ENCODE measurements at regions not wholly inside any gene's neighbourhood (a gene's known extent, or its start where the extent isn't known, plus 50 kb on each side); places are given as distances from the start of the nearest gene placed in this dataset.

DNA sequence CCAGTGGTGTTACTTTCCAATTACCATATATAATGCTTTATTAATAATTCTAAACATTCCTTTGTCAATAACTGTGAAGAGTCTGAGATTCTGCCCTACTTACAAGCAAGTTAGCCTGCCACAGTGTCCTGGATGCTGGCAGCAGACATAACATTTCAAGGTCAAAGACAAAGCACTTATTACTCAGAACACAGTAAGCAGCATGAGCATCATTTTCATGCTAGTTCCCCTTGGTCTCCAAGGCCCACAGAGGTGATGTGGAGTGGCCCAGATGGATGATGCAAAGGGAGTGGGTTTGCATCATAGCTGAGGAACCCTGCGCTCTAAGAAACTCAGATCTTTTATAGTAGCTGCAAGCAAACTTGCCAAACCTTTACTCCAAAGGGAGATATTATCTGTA is 349.7 kb downstream of the ZEB2 start:
- H3K4me3 ChIP-seq, result no peak overlapping the region
- H3K27me3 ChIP-seq (replicated peaks in 1 of 7), result no peaks in the 10 kb centered on the region
- no peak overlapping the region for H3K27ac ChIP-seq
- intact Hi-C loops (cut with DNase I; ENCODE audit: low total_unique reads), result no loop called here
- H3K4me1 ChIP-seq, result no peaks in the 10 kb centered on the region
- TF ChIP-seq POLR2AphosphoS5 (IDR thresholded peaks at IDR 0.05), result no peak
- TF ChIP-seq, protein P1, sequence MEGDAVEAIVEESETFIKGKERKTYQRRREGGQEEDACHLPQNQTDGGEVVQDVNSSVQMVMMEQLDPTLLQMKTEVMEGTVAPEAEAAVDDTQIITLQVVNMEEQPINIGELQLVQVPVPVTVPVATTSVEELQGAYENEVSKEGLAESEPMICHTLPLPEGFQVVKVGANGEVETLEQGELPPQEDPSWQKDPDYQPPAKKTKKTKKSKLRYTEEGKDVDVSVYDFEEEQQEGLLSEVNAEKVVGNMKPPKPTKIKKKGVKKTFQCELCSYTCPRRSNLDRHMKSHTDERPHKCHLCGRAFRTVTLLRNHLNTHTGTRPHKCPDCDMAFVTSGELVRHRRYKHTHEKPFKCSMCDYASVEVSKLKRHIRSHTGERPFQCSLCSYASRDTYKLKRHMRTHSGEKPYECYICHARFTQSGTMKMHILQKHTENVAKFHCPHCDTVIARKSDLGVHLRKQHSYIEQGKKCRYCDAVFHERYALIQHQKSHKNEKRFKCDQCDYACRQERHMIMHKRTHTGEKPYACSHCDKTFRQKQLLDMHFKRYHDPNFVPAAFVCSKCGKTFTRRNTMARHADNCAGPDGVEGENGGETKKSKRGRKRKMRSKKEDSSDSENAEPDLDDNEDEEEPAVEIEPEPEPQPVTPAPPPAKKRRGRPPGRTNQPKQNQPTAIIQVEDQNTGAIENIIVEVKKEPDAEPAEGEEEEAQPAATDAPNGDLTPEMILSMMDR (IDR thresholded peaks at IDR 0.05 in 8 of 11, conservative IDR thresholded peaks at IDR 0.05 in 3 of 11), result no peak
- TF ChIP-seq POLR2A (IDR thresholded peaks at IDR 0.05), result no peak
- DNase-seq, result no peak
- peaks cover 0 to 17% (median 5%) of the 10 kb centered on the region in 6 donors for H3K36me3 ChIP-seq
- WGBS, 5 donors, result 91 to 100% (median 97%) methylated on average over 1 of the region's 1 CpG
- H3K9me3 ChIP-seq, result peaks cover 0 to 4% (median 0%) of the 10 kb centered on the region in 8 donors

DNA sequence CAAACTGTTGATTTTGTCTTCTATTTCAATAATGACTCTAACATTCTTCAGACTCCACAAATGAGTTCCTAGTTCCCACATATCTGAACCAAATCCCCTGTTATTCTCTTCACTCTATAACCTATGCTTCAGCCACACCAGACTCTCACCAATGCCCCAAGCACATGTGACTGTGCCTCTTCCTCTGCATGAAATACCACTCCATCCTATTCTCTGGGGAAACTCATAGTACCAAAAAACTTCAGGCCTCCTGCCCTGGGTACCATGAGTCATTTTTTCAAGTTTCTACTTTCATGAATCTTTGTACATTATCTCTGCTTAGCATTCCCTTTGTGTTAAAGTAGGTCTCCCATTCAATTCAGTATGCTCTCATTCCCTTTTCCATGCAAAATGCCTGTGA is 353.2 kb downstream of the ZEB2 start:
- TF ChIP-seq, protein P1 (IDR thresholded peaks at IDR 0.05 in 8 of 11, conservative IDR thresholded peaks at IDR 0.05 in 3 of 11), result no peak
- no peak for TF ChIP-seq POLR2A (IDR thresholded peaks at IDR 0.05)
- TF ChIP-seq POLR2AphosphoS5 (IDR thresholded peaks at IDR 0.05), result no peak
- no peak for DNase-seq
- H3K4me3 ChIP-seq, result no peak overlapping the region
- H3K27me3 ChIP-seq (replicated peaks in 1 of 7), result no peaks in the 10 kb centered on the region
- peaks cover 0 to 4% (median 0%) of the 10 kb centered on the region in 8 donors for H3K9me3 ChIP-seq
- no peaks in the 10 kb centered on the region for H3K4me1 ChIP-seq
- H3K36me3 ChIP-seq, result no peaks in the 10 kb centered on the region
- H3K27ac ChIP-seq, result no peak overlapping the region
- intact Hi-C loops (cut with DNase I; ENCODE audit: low total_unique reads), result no loop called here

DNA sequence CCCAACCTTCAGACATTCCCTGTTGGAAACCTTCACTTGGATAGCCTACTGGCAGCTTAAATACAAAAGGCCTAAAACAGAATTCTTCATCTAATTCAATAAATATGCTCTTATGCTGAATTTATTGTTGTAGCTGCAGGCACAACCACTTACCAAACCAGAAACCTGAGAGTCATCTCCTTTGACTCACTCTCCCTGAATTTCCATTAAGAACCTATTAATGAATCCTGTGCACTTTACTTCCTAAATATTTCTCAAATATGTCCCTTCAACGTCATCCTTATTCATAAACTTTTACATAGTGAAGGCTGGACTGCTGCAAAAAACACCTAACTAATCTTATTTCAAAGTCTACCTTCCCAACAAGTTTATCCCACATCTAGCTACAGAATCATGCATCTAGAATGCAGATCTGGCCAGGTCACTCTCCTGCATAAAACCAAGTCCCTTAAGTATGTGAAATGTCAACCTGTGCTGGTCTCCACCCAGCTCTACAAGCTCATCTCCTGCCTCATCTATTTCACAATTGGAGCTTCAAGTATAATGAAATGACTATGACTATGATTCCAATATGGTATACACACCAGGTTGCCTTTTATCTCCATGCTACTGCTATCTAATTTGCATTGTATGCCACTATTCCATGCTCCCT is 354.2 kb downstream of the ZEB2 start:
- intact Hi-C loops (cut with DNase I; ENCODE audit: low total_unique reads), result no loop called here
- Histone ChIP-seq H3K27ac (no peak overlapping the region), H3K36me3 (no peaks in the 10 kb centered on the region), H3K27me3 (replicated peaks in 1 of 7) (no peaks in the 10 kb centered on the region), H3K4me1 (no peaks in the 10 kb centered on the region), H3K9me3 (peaks cover 0 to 4% (median 0%) of the 10 kb centered on the region in 8 donors), H3K4me3 (no peak overlapping the region)
- 90 to 98% (median 95%) methylated on average over 1 of the region's 1 CpG for WGBS, 5 donors
- no peak for DNase-seq
- TF ChIP-seq, protein P1 (IDR thresholded peaks at IDR 0.05 in 8 of 11, conservative IDR thresholded peaks at IDR 0.05 in 3 of 11), result no peak
- TF ChIP-seq POLR2A (IDR thresholded peaks at IDR 0.05), result no peak
- no peak for TF ChIP-seq POLR2AphosphoS5 (IDR thresholded peaks at IDR 0.05)

DNA sequence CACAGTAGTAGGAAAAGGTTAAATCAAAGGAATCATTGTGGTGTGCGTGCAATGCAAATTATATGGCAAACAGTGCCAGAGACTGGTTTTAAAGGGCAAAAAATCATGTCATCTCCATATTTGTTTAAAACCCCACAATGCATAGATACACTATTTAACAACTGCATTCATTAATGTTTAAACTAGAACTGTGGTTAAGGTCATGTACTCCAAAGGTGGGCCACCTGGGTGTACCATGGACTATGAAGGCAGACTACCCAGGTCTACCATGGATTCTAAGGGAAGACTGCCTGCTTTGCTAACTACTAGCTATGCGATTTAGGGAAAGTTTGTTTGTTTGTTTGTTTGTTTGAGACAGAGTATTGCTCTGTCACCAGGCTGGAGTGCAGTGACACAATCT is 356.3 kb downstream of the ZEB2 start:
- no peak overlapping the region for H3K27ac ChIP-seq
- H3K4me1 ChIP-seq, result no peaks in the 10 kb centered on the region
- TF ChIP-seq, protein P1 (IDR thresholded peaks at IDR 0.05 in 8 of 11, conservative IDR thresholded peaks at IDR 0.05 in 3 of 11), result no peak
- TF ChIP-seq POLR2AphosphoS5 (IDR thresholded peaks at IDR 0.05), result no peak
- TF ChIP-seq POLR2A (IDR thresholded peaks at IDR 0.05), result no peak
- WGBS, 5 donors, result 95 to 98% (median 97%) methylated on average over 2 of the region's 2 CpGs
- H3K9me3 ChIP-seq, result peaks cover 0 to 4% (median 0%) of the 10 kb centered on the region in 8 donors
- no peaks in the 10 kb centered on the region for H3K36me3 ChIP-seq
- intact Hi-C loops (cut with DNase I; ENCODE audit: low total_unique reads), result no loop called here
- DNase-seq, result no peak
- no peaks in the 10 kb centered on the region for H3K27me3 ChIP-seq (replicated peaks in 1 of 7)
- H3K4me3 ChIP-seq, result no peak overlapping the region

All from spleen (tissue), 11 donors.